ENCODE measurements at regions not wholly inside any gene's neighbourhood (a gene's known extent, or its start where the extent isn't known, plus 50 kb on each side); places are given as distances from the start of the nearest gene placed in this dataset.

DNA sequence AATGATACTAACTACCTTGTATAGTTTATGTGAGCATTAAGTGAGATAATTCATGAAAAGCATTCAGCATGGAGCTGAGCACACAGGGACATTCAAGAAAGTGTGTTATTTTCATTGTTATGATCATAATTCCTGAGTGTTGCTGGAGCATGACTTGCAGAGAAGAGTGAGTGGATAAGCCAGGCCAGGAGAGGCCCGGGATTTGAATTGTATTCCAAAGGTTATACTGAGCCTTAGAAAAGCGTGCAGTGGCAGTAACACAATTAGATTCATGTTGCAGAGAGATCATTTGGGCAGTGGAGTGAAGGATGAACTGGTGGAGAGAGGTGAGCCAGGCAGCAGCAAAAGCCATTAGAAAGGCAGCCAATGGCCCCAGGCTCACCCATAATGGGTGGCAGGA, 142.9 kb upstream of the SH3BP4 start:
- WGBS, 2 donors (ENCODE audit: low coverage in 1 of 2), result 63 to 79% methylated on average over 2 of the region's 2 CpGs
- TF ChIP-seq POLR2AphosphoS5 (IDR thresholded peaks at IDR 0.05), result no peak
- no peak for TF ChIP-seq POLR2A (IDR thresholded peaks at IDR 0.05)
- TF ChIP-seq, protein P1, sequence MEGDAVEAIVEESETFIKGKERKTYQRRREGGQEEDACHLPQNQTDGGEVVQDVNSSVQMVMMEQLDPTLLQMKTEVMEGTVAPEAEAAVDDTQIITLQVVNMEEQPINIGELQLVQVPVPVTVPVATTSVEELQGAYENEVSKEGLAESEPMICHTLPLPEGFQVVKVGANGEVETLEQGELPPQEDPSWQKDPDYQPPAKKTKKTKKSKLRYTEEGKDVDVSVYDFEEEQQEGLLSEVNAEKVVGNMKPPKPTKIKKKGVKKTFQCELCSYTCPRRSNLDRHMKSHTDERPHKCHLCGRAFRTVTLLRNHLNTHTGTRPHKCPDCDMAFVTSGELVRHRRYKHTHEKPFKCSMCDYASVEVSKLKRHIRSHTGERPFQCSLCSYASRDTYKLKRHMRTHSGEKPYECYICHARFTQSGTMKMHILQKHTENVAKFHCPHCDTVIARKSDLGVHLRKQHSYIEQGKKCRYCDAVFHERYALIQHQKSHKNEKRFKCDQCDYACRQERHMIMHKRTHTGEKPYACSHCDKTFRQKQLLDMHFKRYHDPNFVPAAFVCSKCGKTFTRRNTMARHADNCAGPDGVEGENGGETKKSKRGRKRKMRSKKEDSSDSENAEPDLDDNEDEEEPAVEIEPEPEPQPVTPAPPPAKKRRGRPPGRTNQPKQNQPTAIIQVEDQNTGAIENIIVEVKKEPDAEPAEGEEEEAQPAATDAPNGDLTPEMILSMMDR (IDR thresholded peaks at IDR 0.05), result no peak
- no peak for TF ChIP-seq EP300 (IDR thresholded peaks at IDR 0.05; ENCODE audit: low read depth)
- intact Hi-C loops (cut with DNase I; ENCODE audit: low total_unique reads) (no loop called here), in situ Hi-C loops (cut with MboI; ENCODE audit: low pct_ligation_motif_present in 1 of 4, low pct_unique_long_range_greater_than_20kb in 1 of 4, low sequenced_read_pairs in 3 of 4) (no loop called here)
- no peak overlapping the region for H3K27ac ChIP-seq
- no peak for DNase-seq
- no peak overlapping the region for H3K4me3 ChIP-seq
- H3K4me1 ChIP-seq, result no peaks in the 10 kb centered on the region
- no peaks in the 10 kb centered on the region for H3K9me3 ChIP-seq
- no peaks in the 10 kb centered on the region for H3K36me3 ChIP-seq
- no peaks in the 10 kb centered on the region for H3K27me3 ChIP-seq

DNA sequence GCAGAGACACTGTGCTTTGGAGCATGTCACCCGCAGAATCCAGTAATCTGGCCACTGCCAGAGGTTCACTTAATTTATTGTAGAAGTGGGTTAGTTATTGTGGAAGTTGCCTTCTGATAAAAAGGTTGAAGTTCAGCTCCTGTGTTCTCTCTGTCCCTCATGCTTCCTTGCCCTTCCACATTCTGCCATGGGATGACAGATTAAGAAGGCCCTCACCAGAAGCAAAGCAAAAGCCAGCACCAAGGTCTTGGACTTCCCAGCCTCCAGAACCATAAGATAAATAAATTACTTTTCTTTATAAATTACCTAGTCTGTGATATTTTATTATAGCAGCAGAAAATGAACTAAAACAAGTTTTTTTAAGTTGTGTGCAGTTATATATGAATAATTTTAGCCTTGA, 145.0 kb upstream of the SH3BP4 start:
- Histone ChIP-seq H3K9me3 (no peaks in the 10 kb centered on the region), H3K36me3 (no peaks in the 10 kb centered on the region), H3K4me3 (no peak overlapping the region), H3K27ac (no peak overlapping the region), H3K4me1 (no peaks in the 10 kb centered on the region), H3K27me3 (no peaks in the 10 kb centered on the region)
- 100% methylated on average over 1 of the region's 1 CpG; no CpG with 5 or more reads in 1 of the 2 donors for WGBS, 2 donors (ENCODE audit: low coverage in 1 of 2)
- in situ Hi-C loops (cut with MboI; ENCODE audit: low pct_ligation_motif_present in 1 of 4, low pct_unique_long_range_greater_than_20kb in 1 of 4, low sequenced_read_pairs in 3 of 4) (no loop called here), intact Hi-C loops (cut with DNase I; ENCODE audit: low total_unique reads) (no loop called here)
- DNase-seq, result no peak
- TF ChIP-seq EP300 (IDR thresholded peaks at IDR 0.05; ENCODE audit: low read depth), result no peak
- TF ChIP-seq, protein P1 (IDR thresholded peaks at IDR 0.05), result no peak
- TF ChIP-seq POLR2A (IDR thresholded peaks at IDR 0.05), result no peak
- no peak for TF ChIP-seq POLR2AphosphoS5 (IDR thresholded peaks at IDR 0.05)

DNA sequence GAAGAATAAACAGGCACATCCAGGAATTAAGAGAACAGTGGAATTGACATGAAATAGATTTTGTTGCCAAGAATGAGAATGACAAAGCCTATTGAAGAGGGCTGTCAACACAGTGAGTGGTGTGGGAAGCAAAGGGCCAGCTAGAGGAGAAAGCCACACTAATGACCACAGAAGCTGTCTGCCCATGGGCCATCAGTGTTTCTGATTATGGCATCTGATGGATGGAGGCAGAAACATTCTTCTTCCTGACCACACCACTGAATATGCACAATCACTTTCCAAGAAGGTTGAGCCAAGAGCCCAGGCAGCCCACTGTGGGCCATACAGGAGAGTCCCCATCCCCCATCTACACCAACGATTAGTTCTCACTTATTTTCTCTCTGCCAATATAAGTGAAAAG, 146.0 kb upstream of the SH3BP4 start:
- 86 to 88% methylated on average over 1 of the region's 1 CpG for WGBS, 2 donors (ENCODE audit: low coverage in 1 of 2)
- no peaks in the 10 kb centered on the region for H3K36me3 ChIP-seq
- H3K9me3 ChIP-seq, result no peaks in the 10 kb centered on the region
- no peak overlapping the region for H3K4me3 ChIP-seq
- no peaks in the 10 kb centered on the region for H3K4me1 ChIP-seq
- no peaks in the 10 kb centered on the region for H3K27me3 ChIP-seq
- in situ Hi-C loops (cut with MboI; ENCODE audit: low pct_ligation_motif_present in 1 of 4, low pct_unique_long_range_greater_than_20kb in 1 of 4, low sequenced_read_pairs in 3 of 4) (no loop called here), intact Hi-C loops (cut with DNase I; ENCODE audit: low total_unique reads) (no loop called here)
- H3K27ac ChIP-seq, result no peak overlapping the region
- TF ChIP-seq POLR2AphosphoS5 (IDR thresholded peaks at IDR 0.05) (no peak), POLR2A (IDR thresholded peaks at IDR 0.05) (no peak), EP300 (IDR thresholded peaks at IDR 0.05; ENCODE audit: low read depth) (no peak)
- TF ChIP-seq, protein P1 (IDR thresholded peaks at IDR 0.05), result no peak
- DNase-seq, result no peak

DNA sequence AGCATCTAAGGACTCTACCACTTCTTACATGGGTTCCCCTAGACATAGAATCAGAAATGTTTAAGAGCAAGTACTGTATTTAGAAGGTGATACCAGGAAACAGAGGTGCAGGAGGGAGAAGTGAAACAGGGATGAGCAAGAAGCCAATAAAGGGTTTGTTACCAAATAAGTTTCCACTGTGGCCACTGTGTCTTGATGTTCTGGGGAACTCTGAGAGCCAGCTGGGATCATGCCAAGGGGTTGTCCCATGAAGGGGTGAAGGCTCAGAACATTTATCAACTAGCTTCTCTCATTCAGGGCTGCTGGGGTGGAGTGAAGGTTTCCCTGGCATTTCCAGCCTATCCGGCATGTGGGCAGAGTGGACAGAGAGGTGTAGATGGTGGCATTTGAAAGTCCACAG, 147.1 kb upstream of the SH3BP4 start:
- in situ Hi-C loops (cut with MboI; ENCODE audit: low pct_ligation_motif_present in 1 of 4, low pct_unique_long_range_greater_than_20kb in 1 of 4, low sequenced_read_pairs in 3 of 4), result no loop called here

More for the DNA sequence above, 147.1 kb upstream of the SH3BP4 start:
- Histone ChIP-seq H3K36me3 (no peaks in the 10 kb centered on the region), H3K9me3 (no peaks in the 10 kb centered on the region), H3K4me1 (no peaks in the 10 kb centered on the region), H3K27ac (no peak overlapping the region), H3K4me3 (no peak overlapping the region), H3K27me3 (no peaks in the 10 kb centered on the region)
- DNase-seq, result no peak
- intact Hi-C loops (cut with DNase I; ENCODE audit: low total_unique reads), result no loop called here
- WGBS, 2 donors (ENCODE audit: low coverage in 1 of 2), result 0 to 40% methylated on average over 1 of the region's 1 CpG
- TF ChIP-seq POLR2A (IDR thresholded peaks at IDR 0.05), result no peak
- TF ChIP-seq, protein P1 (IDR thresholded peaks at IDR 0.05), result no peak
- no peak for TF ChIP-seq POLR2AphosphoS5 (IDR thresholded peaks at IDR 0.05)
- TF ChIP-seq EP300 (IDR thresholded peaks at IDR 0.05; ENCODE audit: low read depth), result no peak

All from transverse colon (tissue), 4 donors.